HG03064 (cell line): ENCODE measurements at regions not wholly inside any gene's neighbourhood (a gene's known extent, or its start where the extent isn't known, plus 50 kb on each side); places are given as distances from the start of the nearest gene placed in this dataset.
"Not testable (repeated sequence)": the region's sequence is repeated elsewhere in the genome, so short reads cannot be mapped to it uniquely, and the experiment has no call there.

ENCODE experiments used
- ATAC-seq: cut with Tn5 transposase; IDR thresholded peaks from one replicate; pipeline ENCODE4 v1.9.1; 2021; ENCODE audit warnings: low read depth; ENCODE audit not compliant: unreplicated experiment

DNA sequence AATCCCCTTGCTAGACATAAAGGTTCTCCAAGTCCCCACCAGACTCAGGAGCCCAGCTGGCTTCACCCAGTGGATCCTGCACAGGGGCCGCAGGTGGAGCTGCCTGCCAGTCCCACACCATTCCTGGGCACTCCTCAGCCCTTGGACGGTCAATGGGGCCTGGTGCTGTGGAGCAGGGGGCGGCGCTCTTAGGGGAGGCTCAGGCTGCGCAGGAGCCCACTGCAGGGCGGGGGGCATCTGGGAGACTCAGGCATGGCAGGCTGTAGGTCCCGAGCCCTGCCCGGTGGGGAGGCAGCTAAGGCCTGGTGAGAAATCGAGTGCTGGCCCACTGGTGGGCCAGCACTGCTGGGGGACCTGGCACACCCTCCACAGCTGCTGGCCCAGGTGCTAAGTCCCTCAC, 75.1 kb upstream of the TBC1D5 start:
- no peak for ATAC-seq

DNA sequence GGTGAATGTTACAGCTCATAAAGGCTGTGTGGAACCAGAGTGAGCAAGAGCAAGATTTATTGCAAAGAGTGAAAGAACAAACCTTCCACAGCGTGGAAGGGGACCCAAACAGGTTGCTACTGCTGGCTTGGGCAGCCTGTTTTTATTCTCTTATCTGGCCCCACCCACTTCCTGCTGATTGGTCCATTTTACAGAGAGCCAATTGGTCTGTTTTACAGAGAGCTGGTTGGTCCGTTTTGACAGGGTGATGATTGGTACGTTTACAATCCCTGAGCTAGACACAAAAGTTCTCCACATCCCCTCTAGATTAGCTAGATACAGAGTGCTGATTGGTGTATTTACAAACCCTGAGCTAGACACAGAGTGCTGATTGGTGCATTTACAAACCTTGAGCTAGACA, 74.4 kb upstream of the TBC1D5 start:
- ATAC-seq = not testable (repeated sequence)

DNA sequence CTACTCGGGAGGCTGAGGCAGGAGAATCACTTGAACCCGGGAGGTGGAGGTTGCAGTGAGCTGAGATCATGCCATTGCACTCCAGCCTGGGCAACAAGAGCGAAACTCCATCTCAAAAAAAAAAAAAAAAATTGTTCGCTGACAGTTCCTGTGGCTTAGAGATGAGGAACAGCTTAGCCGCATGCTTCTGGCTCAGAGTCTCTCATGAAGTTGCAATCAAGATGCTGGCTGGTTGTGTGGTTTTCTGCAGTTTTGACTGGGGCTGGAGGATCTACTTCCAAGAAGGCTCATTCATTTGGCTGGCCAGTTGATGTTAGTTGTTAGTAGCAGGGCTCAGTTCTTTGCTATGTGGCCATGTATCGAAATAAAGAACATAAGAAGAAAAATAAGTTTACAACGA, 69.9 kb upstream of the TBC1D5 start:
- not testable (repeated sequence) for ATAC-seq

DNA sequence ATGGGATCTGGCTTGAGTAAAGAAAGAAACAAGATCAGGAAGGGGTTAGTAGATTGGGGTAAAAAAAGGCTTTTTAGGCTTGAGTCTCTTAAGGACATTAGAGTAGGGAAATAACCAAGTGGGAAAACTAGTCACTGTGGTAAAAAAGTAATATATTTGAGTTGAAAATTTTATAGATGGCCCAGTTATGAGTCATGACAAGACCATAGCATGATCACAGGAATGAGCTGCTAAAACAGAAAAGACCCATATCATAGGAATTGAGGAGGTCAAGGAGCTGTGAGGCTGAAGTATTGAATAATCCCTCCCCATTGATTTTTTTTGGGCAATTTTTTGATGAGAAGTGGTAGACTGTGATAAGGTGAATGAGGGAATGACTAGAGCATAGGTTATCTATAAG, 69.2 kb upstream of the TBC1D5 start:
- ATAC-seq = no peak

DNA sequence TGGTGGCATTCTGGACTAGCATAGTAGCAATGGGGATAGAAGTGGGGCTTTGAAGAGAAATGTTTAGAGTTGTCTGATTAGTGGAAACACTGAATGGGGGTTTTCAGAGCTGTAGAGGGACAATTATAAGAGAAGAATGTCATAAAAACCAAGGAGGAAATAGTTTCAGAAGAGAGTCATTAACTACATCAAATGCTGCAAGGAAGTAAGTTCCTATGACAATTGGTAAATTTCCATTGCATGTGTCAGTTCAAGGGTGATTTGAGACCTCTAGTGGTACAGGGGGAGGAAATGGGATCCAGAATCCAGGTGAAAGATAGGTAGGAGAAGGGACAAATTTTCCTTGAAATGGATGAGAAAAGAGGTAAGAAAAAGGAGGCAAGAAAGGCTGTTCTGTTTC, 68.3 kb upstream of the TBC1D5 start:
- no peak for ATAC-seq

DNA sequence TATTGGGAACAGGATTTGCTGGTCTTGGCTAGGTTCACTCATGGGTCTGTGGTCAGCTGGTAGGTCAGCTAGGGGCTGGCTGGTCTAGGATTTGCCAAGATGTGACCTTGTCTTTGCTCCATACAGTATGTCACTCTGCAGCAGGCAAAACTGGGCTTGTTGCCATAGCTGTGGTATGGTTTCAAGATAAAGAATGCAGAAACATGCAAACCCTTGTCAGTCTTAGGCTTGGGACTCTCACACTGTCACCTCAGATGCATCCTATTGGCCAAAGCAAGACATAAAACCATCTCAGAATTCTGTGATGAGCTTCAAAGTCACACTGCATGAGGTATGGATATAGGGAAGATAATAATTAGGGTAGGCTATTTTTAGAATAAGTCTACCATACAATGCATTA, 66.6 kb upstream of the TBC1D5 start:
- ATAC-seq = no peak

DNA sequence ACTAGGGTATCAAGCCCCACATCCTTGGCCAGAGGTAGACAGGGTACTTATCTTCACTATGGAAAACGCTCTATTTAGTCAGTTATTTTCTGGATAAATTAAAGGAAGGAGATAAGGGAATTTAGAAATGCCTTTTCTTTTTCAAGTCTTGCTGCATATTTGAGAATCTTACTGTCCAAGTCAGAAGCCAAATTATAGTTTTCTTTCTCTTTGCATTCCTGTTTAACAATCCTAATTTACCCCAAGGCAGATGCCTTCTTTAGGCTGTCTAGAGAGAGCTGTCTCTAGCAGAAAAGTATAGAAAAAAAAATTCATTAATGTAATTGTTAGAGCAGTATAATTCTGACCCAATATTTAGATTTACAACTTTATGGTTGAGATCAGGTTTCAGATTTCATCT, 64.4 kb upstream of the TBC1D5 start:
- ATAC-seq = no peak

DNA sequence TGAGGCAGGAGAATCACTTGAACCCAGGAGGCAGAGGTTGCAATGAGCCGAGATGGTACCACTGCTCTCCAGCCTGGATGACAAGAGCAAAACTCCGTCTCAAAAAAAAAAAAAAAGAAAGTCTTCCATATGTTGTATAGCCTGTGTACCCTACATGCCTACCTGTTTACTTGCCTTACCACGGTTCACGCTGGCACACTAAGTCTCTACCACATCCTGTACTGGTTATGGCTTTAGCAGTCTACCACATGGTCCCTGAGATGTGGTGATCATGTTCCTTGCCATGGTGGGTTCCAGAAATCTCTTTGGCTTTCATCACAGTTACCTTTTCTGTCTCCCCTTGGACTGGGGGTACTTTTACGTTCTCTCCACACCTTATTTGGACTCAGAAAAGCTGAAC, 63.8 kb upstream of the TBC1D5 start:
- ATAC-seq = no peak

DNA sequence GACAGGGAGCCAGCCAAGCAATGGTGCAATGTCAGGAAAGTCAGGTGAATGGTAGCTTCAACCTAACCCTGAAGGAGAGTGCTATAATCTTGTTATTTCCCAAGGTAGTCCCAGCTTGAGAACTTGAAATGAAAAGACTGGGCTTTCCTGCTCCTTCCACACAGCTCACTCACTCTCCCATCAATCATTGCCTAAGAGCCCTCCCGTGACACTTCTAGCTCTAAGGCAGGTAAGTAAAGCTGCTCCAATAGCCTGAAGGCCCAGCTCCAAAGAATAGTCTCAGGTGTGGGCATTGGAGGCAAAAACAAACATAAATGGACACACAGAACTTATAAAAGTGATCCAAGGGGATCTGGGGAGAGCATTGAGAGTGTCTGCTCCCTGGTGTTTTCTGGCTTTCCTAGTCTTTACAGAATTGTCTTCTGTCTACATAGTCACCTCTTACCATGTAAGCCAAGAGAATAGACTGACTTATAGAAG, 63.1 kb upstream of the TBC1D5 start:
- no peak for ATAC-seq

DNA sequence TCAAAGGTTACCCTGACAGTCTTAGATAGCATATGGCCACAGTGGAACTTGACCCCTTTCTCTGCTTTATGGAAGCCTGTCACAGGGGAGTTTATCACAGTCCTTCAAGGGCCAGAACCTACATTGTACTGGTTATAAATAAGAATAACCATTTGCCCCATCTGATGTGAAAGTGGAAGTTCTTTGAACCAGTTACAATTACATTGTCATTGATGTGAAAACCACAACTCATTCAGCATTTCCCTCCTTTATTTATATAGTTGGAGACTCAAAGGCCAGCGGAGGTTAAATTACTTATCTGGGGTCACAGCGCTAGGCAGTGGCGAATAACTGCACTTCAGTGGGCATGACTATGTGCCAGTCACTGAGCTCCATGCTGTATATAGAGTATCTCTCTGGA, 60.5 kb upstream of the TBC1D5 start:
- ATAC-seq = no peak

DNA sequence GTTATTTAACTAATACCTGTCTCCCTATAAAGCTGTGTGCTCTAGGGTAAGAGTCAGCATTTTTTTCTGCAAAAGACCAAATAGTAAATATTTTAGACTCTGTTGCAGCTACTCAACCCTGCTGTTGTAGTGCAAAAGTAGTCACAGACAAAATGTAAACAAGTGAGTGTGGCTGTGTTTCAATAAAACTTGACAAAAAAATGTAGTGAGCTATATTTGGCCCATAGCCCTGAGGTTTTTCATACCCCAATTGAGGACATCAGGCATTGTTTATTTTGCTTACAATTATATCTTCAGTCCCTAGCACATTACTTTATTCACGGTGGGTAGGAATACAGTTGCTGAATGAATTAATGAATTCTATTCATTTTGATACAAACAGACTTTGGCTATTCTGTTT, 58.7 kb upstream of the TBC1D5 start:
- ATAC-seq = no peak

DNA sequence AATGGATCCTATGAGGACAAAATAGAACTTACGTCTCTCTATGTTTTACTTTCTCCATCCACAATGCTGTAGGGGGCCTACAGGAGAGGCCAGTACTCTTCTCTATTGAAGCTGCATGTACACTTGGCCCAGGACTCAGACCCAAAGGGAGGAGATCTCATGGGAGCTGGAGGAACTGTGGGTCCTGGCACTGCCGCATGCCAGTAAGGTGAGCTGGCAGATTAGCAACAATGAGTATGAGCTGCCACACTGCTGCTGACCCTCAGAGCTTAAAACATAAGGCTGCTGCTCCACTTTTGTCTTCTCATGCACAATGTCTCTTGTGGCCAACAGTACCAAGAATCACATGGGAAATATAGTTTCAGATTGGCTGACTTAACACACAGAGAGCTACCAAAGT, 57.8 kb upstream of the TBC1D5 start:
- no peak for ATAC-seq

DNA sequence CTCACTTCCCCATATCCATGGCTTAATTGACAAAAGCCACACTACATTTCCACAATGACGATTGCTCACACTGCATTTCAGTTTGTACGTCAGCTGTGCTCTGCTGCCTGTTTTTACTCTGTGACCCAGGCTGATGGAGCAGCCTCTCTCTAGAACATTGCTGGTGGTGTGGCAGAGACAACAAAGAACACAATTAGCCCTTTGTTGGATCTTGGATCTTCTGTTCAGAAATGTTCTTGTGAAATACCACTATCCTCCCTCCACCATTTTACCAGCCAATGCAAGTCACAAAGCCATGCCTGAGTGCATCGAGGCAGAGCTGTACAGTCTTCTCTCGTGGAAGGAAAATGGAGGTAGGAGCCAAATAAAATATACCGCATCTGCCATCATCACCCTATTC, 56.9 kb upstream of the TBC1D5 start:
- ATAC-seq = no peak

DNA sequence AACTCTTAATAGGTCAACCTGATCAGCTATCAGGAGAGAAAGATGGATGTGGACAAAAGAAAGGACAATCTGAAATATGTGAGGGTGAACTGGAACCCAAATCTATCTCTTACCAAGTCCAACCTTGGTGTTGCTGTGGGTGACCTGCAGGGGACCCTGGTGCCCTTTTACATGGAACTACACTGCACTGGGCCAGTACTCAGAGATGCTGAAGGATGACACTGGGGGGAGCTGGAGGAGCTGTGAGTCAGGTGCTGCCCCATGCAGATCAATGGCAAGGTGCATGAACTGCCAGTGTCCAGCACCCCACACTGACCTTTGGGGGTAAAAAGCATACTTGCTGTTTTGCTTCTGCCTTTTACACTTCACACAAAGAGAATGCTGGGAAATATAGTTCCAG, 55.6 kb upstream of the TBC1D5 start:
- no peak for ATAC-seq

DNA sequence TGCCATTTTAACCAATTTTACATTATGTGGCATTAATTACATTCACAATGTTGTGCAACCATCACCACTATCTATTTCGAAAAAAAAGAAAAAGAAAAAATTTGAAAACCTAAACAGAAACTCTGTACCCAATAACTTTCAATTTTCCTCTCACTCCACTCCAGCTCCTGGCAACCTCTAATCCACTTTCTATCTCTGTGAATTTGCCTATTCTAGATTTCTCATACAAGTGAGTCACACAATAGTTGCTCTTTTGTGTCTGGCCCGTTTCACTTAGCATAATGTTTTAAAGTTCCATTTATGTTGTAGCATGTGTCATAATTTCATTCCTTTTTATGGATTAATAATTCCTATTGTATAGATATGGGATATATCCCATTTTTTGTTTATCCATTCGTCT, 53.3 kb upstream of the TBC1D5 start:
- no peak for ATAC-seq

DNA sequence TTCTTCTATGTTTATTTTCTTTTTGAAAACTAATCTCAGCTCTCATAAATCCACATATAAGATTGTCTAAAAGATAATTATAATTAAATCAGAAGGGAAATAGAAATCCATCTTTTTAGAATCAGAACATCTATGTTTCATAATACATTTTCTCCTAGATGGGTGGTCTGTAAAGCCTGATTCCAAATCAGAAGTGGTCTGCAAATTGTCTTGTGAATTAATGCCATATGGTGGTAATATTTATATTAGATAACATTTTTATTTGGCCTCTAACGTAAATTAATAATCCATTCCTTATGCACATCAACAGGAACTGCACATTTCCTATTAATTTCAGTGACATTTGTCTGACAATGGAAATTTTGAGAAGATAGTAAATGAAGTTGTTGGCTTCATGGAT, 52.8 kb upstream of the TBC1D5 start:
- ATAC-seq = no peak

DNA sequence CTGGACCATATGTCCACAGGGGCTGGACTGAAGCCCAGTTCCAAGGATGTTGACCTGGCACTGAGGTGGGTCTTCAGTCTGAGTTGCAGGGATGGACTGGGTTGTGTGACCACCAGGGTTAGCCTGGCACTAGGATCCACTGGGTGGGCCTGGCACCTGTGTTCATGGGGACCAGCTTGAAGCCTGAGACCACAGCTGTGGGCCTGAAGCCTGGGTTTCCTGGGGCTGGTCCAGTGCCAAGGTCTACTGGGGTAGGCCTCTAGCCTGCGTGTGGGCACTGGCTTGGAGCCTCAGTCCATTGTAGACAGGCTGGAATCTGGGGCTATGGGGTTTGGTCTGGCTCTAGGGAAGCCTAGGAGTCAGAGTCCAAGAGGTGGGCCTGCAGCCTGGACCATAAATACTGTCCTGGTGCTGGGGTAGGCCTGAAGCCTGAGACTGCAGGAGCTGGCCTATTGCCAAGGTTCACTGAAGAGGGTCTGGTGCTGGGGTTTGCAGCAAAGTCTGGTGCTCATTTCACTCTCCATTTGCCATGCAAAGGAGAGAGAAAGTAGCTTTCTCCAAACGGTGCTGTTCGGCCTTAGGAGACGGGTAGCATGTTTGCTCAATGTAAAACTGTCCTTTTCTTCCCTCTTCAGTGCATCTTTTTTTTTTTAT, 51.2 kb upstream of the TBC1D5 start:
- no peak for ATAC-seq
